ENCODE measurements at regions not wholly inside any gene's neighbourhood (a gene's known extent, or its start where the extent isn't known, plus 50 kb on each side); places are given as distances from the start of the nearest gene placed in this dataset.
A peak's percentile ranks its signal among the peaks of the same experiment; 100 is the strongest.

- TF ChIP-seq CTCF (IDR thresholded peaks at IDR 0.05), result no peak
- TF ChIP-seq ZFX (IDR thresholded peaks at IDR 0.05; ENCODE audit: borderline replicate concordance), result no peak
- H3K27ac ChIP-seq, result no peak overlapping the region
Measured at GRCh38 chr9:115220319-115221005, 102.5 kb upstream of the TNC start.

GRCh38 chr9:115223471-115223870, 105.5 kb upstream of the TNC start:
- no peak overlapping the region for H3K27ac ChIP-seq
- no peak for TF ChIP-seq CTCF (IDR thresholded peaks at IDR 0.05)
- no peak for TF ChIP-seq ZFX (IDR thresholded peaks at IDR 0.05; ENCODE audit: borderline replicate concordance)

GRCh38 chr9:115225459-115226116, 107.6 kb upstream of the TNC start:
- no peak overlapping the region for H3K27ac ChIP-seq
- no peak for TF ChIP-seq ZFX (IDR thresholded peaks at IDR 0.05; ENCODE audit: borderline replicate concordance)
- no peak for TF ChIP-seq CTCF (IDR thresholded peaks at IDR 0.05)

- no peak overlapping the region for H3K27ac ChIP-seq
Measured at GRCh38 chr9:115226152-115226551, 108.2 kb upstream of the TNC start.

GRCh38 chr9:115229496-115229895, 111.5 kb upstream of the TNC start:
- H3K27ac ChIP-seq, result no peak overlapping the region
- TF ChIP-seq ZFX (IDR thresholded peaks at IDR 0.05; ENCODE audit: borderline replicate concordance), result no peak
- TF ChIP-seq CTCF (IDR thresholded peaks at IDR 0.05), result no peak

More at GRCh38 chr9:115226152-115226551, 108.2 kb upstream of the TNC start:
- TF ChIP-seq CTCF (IDR thresholded peaks at IDR 0.05), result peak; percentile 18; the same call in 1 of the 2 replicates
- no peak for TF ChIP-seq ZFX (IDR thresholded peaks at IDR 0.05; ENCODE audit: borderline replicate concordance)

GRCh38 chr9:115230924-115231515, 113.1 kb upstream of the TNC start:
- TF ChIP-seq ZFX (IDR thresholded peaks at IDR 0.05; ENCODE audit: borderline replicate concordance), result no peak
- no peak for TF ChIP-seq CTCF (IDR thresholded peaks at IDR 0.05)
- H3K27ac ChIP-seq, result no peak overlapping the region

All from 22Rv1 (cell line).